Activated CD4-positive, alpha-beta T cell treated with anti-CD3 and anti-CD28 coated beads, Interleukin-10, Interleukin-2, amounts not matched to agents 100 ng/mL and 50 ng/mL, durations not matched to agents 16 hours and 8 hours (primary cell): ENCODE measurements at regions not wholly inside any gene's neighbourhood (a gene's known extent, or its start where the extent isn't known, plus 50 kb on each side); places are given as distances from the start of the nearest gene placed in this dataset.
"Not testable (repeated sequence)": the region's sequence is repeated elsewhere in the genome, so short reads cannot be mapped to it uniquely, and the experiment has no call there.

Experiments used
- DNase-seq: peaks from one replicate; pipeline ENCODE4 v3.0.0-alpha.2; 2020

- no peak for DNase-seq
Observed at GRCh38 chr2:125227843-125228392, 1202.8 kb downstream of the CNTNAP5 start.

GRCh38 chr2:125240870-125241269 lies 1215.8 kb downstream of the CNTNAP5 start:
- DNase-seq, result no peak

- DNase-seq, result no peak
Observed at GRCh38 chr2:125243074-125243473, 1218.0 kb downstream of the CNTNAP5 start.

GRCh38 chr2:125254010-125254409 lies 1228.9 kb downstream of the CNTNAP5 start:
- DNase-seq, result no peak

GRCh38 chr2:125259451-125259850 lies 1234.4 kb downstream of the CNTNAP5 start:
- no peak for DNase-seq

GRCh38 chr2:125260366-125260930 lies 1235.4 kb downstream of the CNTNAP5 start:
- not testable (repeated sequence) for DNase-seq

GRCh38 chr2:125264453-125264852 lies 1239.4 kb downstream of the CNTNAP5 start:
- DNase-seq, result no peak

- DNase-seq, result no peak
Observed at GRCh38 chr2:125267683-125268082, 1242.6 kb downstream of the CNTNAP5 start.

- DNase-seq, result no peak
Observed at GRCh38 chr2:125272651-125273050, 1247.6 kb downstream of the CNTNAP5 start.

- DNase-seq, result no peak
Observed at GRCh38 chr2:125274718-125275117, 1249.6 kb downstream of the CNTNAP5 start.

- DNase-seq, result no peak
Observed at GRCh38 chr2:125280265-125280664, 1255.2 kb downstream of the CNTNAP5 start.

- DNase-seq, result no peak
Observed at GRCh38 chr2:125281242-125281641, 1256.2 kb downstream of the CNTNAP5 start.

GRCh38 chr2:125296742-125297141 lies 1271.7 kb downstream of the CNTNAP5 start:
- DNase-seq, result no peak

GRCh38 chr2:125310657-125311364 lies 1285.7 kb downstream of the CNTNAP5 start:
- DNase-seq, result no peak

- no peak for DNase-seq
Observed at GRCh38 chr2:125312342-125312741, 1287.3 kb downstream of the CNTNAP5 start.

- no peak for DNase-seq
Observed at GRCh38 chr2:125313806-125314205, 1288.7 kb downstream of the CNTNAP5 start.

GRCh38 chr2:125318740-125319139 lies 1293.7 kb downstream of the CNTNAP5 start:
- no peak for DNase-seq

- no peak for DNase-seq
Observed at GRCh38 chr2:125324273-125324672, 1299.2 kb downstream of the CNTNAP5 start.

GRCh38 chr2:125330133-125330532 lies 1305.0 kb downstream of the CNTNAP5 start:
- DNase-seq, result no peak

- DNase-seq, result no peak
Observed at GRCh38 chr2:125341353-125341752, 1314.6 kb upstream of the GYPC start.

GRCh38 chr2:125353542-125353941 lies 1302.4 kb upstream of the GYPC start:
- not testable (repeated sequence) for DNase-seq

- no peak for DNase-seq
Observed at GRCh38 chr2:125364192-125364983, 1291.6 kb upstream of the GYPC start.

GRCh38 chr2:125364984-125365265 lies 1291.0 kb upstream of the GYPC start:
- DNase-seq, result no peak

- no peak for DNase-seq
Observed at GRCh38 chr2:125371867-125372266, 1284.1 kb upstream of the GYPC start.
